Prostate gland (tissue), 2 donors: ENCODE measurements at regions not wholly inside any gene's neighbourhood (a gene's known extent, or its start where the extent isn't known, plus 50 kb on each side); places are given as distances from the start of the nearest gene placed in this dataset.

ENCODE experiments used
- DNase-seq: peaks from one replicate; pipeline ENCODE4 v3.0.0-alpha.2; 2019; ENCODE audit warnings: low spot score
- H3K27ac ChIP-seq, 2 donors: fragments of 200-600 bp; sonication (generic); 2 replicates each; pipeline ENCODE4 v1.5.1; 2017 to 2019
- H3K27me3 ChIP-seq: fragments of 200-600 bp; sonication (generic); replicated peaks from 2 replicates; pipeline ENCODE4 v1.5.1; 2019; ENCODE audit not compliant: insufficient read depth
- H3K36me3 ChIP-seq, 2 donors: fragments of 200-600 bp; sonication (generic); 1 replicate in 1 of 2; 2 replicates in 1 of 2; pipeline versions ENCODE4 v1.5.1 to v1.8.1; 2017 to 2019
- H3K4me1 ChIP-seq: fragments of 200-600 bp; sonication (generic); replicated peaks from 2 replicates; pipeline ENCODE4 v1.5.1; 2019
- H3K4me3 ChIP-seq, 2 donors: fragments of 200-600 bp; sonication (generic); 2 replicates each; pipeline ENCODE4 v1.5.1; 2017 to 2019
- H3K9me3 ChIP-seq: fragments of 200-600 bp; sonication (generic); 2 replicates; pipeline ENCODE4 v1.5.1; 2017
- CTCF ChIP-seq, 4 experiments: fragments of 200-600 bp in 2 of 4; fragments of 450-650 bp in 2 of 4; sonication (generic) in 2 of 4; IDR thresholded peaks; 1 replicate in 3 of 4; 2 replicates in 1 of 4; pipeline ENCODE4 v1.5.1; 2016 to 2019; ENCODE audit warnings: antibody characterized with exemption in 4 of 4, mild to moderate bottlenecking in 2 of 4, moderate library complexity in 2 of 4
- POLR2A ChIP-seq: fragments of 450-650 bp; IDR thresholded peaks from one replicate; pipeline ENCODE4 v1.6.1; 2016; ENCODE audit warnings: antibody characterized with exemption, mild to moderate bottlenecking
- POLR2AphosphoS5 ChIP-seq: sonication (generic); formaldehyde crosslinking; IDR thresholded peaks from one replicate; pipeline ENCODE4 v1.6.1; 2017; ENCODE audit warnings: antibody characterized with exemption
- WGBS: methylation state at CpG from one replicate; pipeline ENCODE4 v1.1.5; 2018; 5-methylcytosine and 5-hydroxymethylcytosine counted together
- intact Hi-C: fragments of 100-400 bp; cut with DNase I; formaldehyde crosslinking; loops from one replicate; pipeline ENCODE4 v1.14.2; 2022

GRCh38 chr12:17151917-17152316 is 546.0 kb upstream of the LMO3 start:
- H3K27me3 ChIP-seq: no peaks in the 10 kb centered on the region
- no peaks in the 10 kb centered on the region for H3K4me1 ChIP-seq
- H3K27ac ChIP-seq: no peak overlapping the region
- no peaks in the 10 kb centered on the region for H3K9me3 ChIP-seq
- no peaks in the 10 kb centered on the region for H3K36me3 ChIP-seq
- no peak for DNase-seq
- H3K4me3 ChIP-seq: no peak overlapping the region
- no peak for TF ChIP-seq CTCF (IDR thresholded peaks at IDR 0.05)
- no peak for TF ChIP-seq POLR2AphosphoS5
- TF ChIP-seq POLR2A: no peak
- WGBS: 80% methylated on average over 2 of the region's 2 CpGs
- intact Hi-C loops: no loop called here

- no peak for TF ChIP-seq POLR2A
- no peak for TF ChIP-seq CTCF (IDR thresholded peaks at IDR 0.05)
- TF ChIP-seq POLR2AphosphoS5: no peak
- Histone ChIP-seq H3K36me3 (no peaks in the 10 kb centered on the region), H3K27ac (no peak overlapping the region), H3K9me3 (no peaks in the 10 kb centered on the region), H3K4me1 (no peaks in the 10 kb centered on the region), H3K4me3 (no peak overlapping the region), H3K27me3 (no peaks in the 10 kb centered on the region)
- WGBS: 89% methylated on average over 3 of the region's 3 CpGs
- intact Hi-C loops: no loop called here
- DNase-seq: no peak
Measured at GRCh38 chr12:17148706-17149105, 542.7 kb upstream of the LMO3 start.

- DNase-seq: no peak
- intact Hi-C loops: no loop called here
- TF ChIP-seq POLR2AphosphoS5 (no peak), POLR2A (no peak), CTCF (IDR thresholded peaks at IDR 0.05) (no peak)
- Histone ChIP-seq H3K27ac (no peak overlapping the region), H3K27me3 (no peaks in the 10 kb centered on the region), H3K9me3 (no peaks in the 10 kb centered on the region), H3K4me1 (no peaks in the 10 kb centered on the region), H3K36me3 (no peaks in the 10 kb centered on the region), H3K4me3 (no peak overlapping the region)
- 44% methylated on average over 2 of the region's 2 CpGs for WGBS
Measured at GRCh38 chr12:17142856-17143255, 536.9 kb upstream of the LMO3 start.

GRCh38 chr12:17139931-17140330 is 534.0 kb upstream of the LMO3 start:
- Histone ChIP-seq H3K27me3 (no peaks in the 10 kb centered on the region), H3K27ac (no peak overlapping the region), H3K4me1 (no peaks in the 10 kb centered on the region), H3K9me3 (no peaks in the 10 kb centered on the region), H3K4me3 (no peak overlapping the region), H3K36me3 (no peaks in the 10 kb centered on the region)
- TF ChIP-seq POLR2AphosphoS5: no peak
- TF ChIP-seq POLR2A: no peak
- no peak for TF ChIP-seq CTCF (IDR thresholded peaks at IDR 0.05)
- intact Hi-C loops: no loop called here
- 58% methylated on average over 2 of the region's 2 CpGs for WGBS
- DNase-seq: no peak

GRCh38 chr12:17137396-17137795 is 531.4 kb upstream of the LMO3 start:
- no peak for TF ChIP-seq POLR2AphosphoS5
- no peak for TF ChIP-seq POLR2A
- no peak for TF ChIP-seq CTCF (IDR thresholded peaks at IDR 0.05)
- no peaks in the 10 kb centered on the region for H3K36me3 ChIP-seq
- no peak overlapping the region for H3K27ac ChIP-seq
- WGBS: 15% methylated on average over 3 of the region's 3 CpGs
- H3K4me3 ChIP-seq: no peak overlapping the region
- H3K9me3 ChIP-seq: no peaks in the 10 kb centered on the region
- H3K4me1 ChIP-seq: no peaks in the 10 kb centered on the region
- no peaks in the 10 kb centered on the region for H3K27me3 ChIP-seq
- no peak for DNase-seq
- intact Hi-C loops: no loop called here
